Mononuclear cell (primary cell): ENCODE measurements at regions not wholly inside any gene's neighbourhood (a gene's known extent, or its start where the extent isn't known, plus 50 kb on each side); places are given as distances from the start of the nearest gene placed in this dataset.

Experiments used
- H3K27me3 ChIP-seq: 2 replicates; pipeline ENCODE4 v1.6.0; 2011; ENCODE audit warnings: low read length, control low read depth; ENCODE audit not compliant: insufficient read depth
- H3K4me1 ChIP-seq: 2 replicates; pipeline ENCODE4 v1.5.1; 2011; ENCODE audit warnings: mild to moderate bottlenecking, low read length, control low read depth; ENCODE audit not compliant: insufficient read depth
- H3K4me3 ChIP-seq: 2 replicates; pipeline ENCODE4 v1.5.1; 2011; ENCODE audit warnings: mild to moderate bottlenecking, low read length, moderate library complexity
- H3K9me3 ChIP-seq: 2 replicates; pipeline ENCODE4 v1.5.1; 2011; ENCODE audit warnings: low read depth, mild to moderate bottlenecking, control low read depth, low read length

GRCh38 chr3:94299716-94300115, 236.9 kb downstream of the NSUN3 start:
- H3K4me3 ChIP-seq = no peak overlapping the region
- H3K4me1 ChIP-seq = no peaks in the 10 kb centered on the region
- H3K27me3 ChIP-seq = no peaks in the 10 kb centered on the region
- no peaks in the 10 kb centered on the region for H3K9me3 ChIP-seq

- H3K4me3 ChIP-seq = no peak overlapping the region
- no peaks in the 10 kb centered on the region for H3K9me3 ChIP-seq
- H3K27me3 ChIP-seq = no peaks in the 10 kb centered on the region
- H3K4me1 ChIP-seq = no peaks in the 10 kb centered on the region
Measured at GRCh38 chr3:94301366-94301765, 238.5 kb downstream of the NSUN3 start.

- Histone ChIP-seq H3K27me3 (no peaks in the 10 kb centered on the region), H3K4me3 (no peak overlapping the region), H3K9me3 (no peaks in the 10 kb centered on the region), H3K4me1 (no peaks in the 10 kb centered on the region)
Measured at GRCh38 chr3:94303266-94303665, 240.4 kb downstream of the NSUN3 start.

- no peaks in the 10 kb centered on the region for H3K9me3 ChIP-seq
Measured at GRCh38 chr3:94303897-94304296, 241.0 kb downstream of the NSUN3 start.

GRCh38 chr3:94304954-94305353, 242.1 kb downstream of the NSUN3 start:
- Histone ChIP-seq H3K9me3 (no peaks in the 10 kb centered on the region), H3K27me3 (no peaks in the 10 kb centered on the region), H3K4me1 (no peaks in the 10 kb centered on the region), H3K4me3 (no peak overlapping the region)

More at GRCh38 chr3:94303897-94304296, 241.0 kb downstream of the NSUN3 start:
- Histone ChIP-seq H3K27me3 (no peaks in the 10 kb centered on the region), H3K4me3 (no peak overlapping the region), H3K4me1 (no peaks in the 10 kb centered on the region)

- H3K4me3 ChIP-seq = no peak overlapping the region
- no peaks in the 10 kb centered on the region for H3K9me3 ChIP-seq
- H3K4me1 ChIP-seq = no peaks in the 10 kb centered on the region
- no peaks in the 10 kb centered on the region for H3K27me3 ChIP-seq
Measured at GRCh38 chr3:94305835-94306611, 243.2 kb downstream of the NSUN3 start.

- Histone ChIP-seq H3K27me3 (no peaks in the 10 kb centered on the region), H3K4me3 (no peak overlapping the region), H3K4me1 (no peaks in the 10 kb centered on the region), H3K9me3 (no peaks in the 10 kb centered on the region)
Measured at GRCh38 chr3:94307588-94307987, 244.7 kb downstream of the NSUN3 start.

- no peaks in the 10 kb centered on the region for H3K4me1 ChIP-seq
- no peaks in the 10 kb centered on the region for H3K27me3 ChIP-seq
- H3K4me3 ChIP-seq = no peak overlapping the region
- H3K9me3 ChIP-seq = no peaks in the 10 kb centered on the region
Measured at GRCh38 chr3:94308767-94309166, 245.9 kb downstream of the NSUN3 start.

- Histone ChIP-seq H3K4me3 (no peak overlapping the region), H3K27me3 (no peaks in the 10 kb centered on the region), H3K9me3 (no peaks in the 10 kb centered on the region)
Measured at GRCh38 chr3:94310341-94311135, 247.7 kb downstream of the NSUN3 start.

GRCh38 chr3:94311651-94312050, 248.8 kb downstream of the NSUN3 start:
- H3K4me3 ChIP-seq = no peak overlapping the region
- H3K27me3 ChIP-seq = no peaks in the 10 kb centered on the region
- H3K4me1 ChIP-seq = no peaks in the 10 kb centered on the region
- no peaks in the 10 kb centered on the region for H3K9me3 ChIP-seq

More at GRCh38 chr3:94310341-94311135, 247.7 kb downstream of the NSUN3 start:
- H3K4me1 ChIP-seq = no peaks in the 10 kb centered on the region

GRCh38 chr3:94314218-94314883, 251.5 kb downstream of the NSUN3 start:
- H3K27me3 ChIP-seq = no peaks in the 10 kb centered on the region
- no peak overlapping the region for H3K4me3 ChIP-seq
- H3K4me1 ChIP-seq = no peaks in the 10 kb centered on the region
- no peaks in the 10 kb centered on the region for H3K9me3 ChIP-seq

- no peaks in the 10 kb centered on the region for H3K4me1 ChIP-seq
Measured at GRCh38 chr3:94317017-94317416, 254.2 kb downstream of the NSUN3 start.

GRCh38 chr3:94323596-94323995, 260.7 kb downstream of the NSUN3 start:
- Histone ChIP-seq H3K27me3 (no peaks in the 10 kb centered on the region), H3K9me3 (no peaks in the 10 kb centered on the region), H3K4me3 (no peak overlapping the region), H3K4me1 (no peaks in the 10 kb centered on the region)

More at GRCh38 chr3:94317017-94317416, 254.2 kb downstream of the NSUN3 start:
- H3K27me3 ChIP-seq = no peaks in the 10 kb centered on the region
- H3K4me3 ChIP-seq = no peak overlapping the region
- no peaks in the 10 kb centered on the region for H3K9me3 ChIP-seq

- Histone ChIP-seq H3K4me1 (no peaks in the 10 kb centered on the region), H3K9me3 (no peaks in the 10 kb centered on the region), H3K4me3 (no peak overlapping the region), H3K27me3 (no peaks in the 10 kb centered on the region)
Measured at GRCh38 chr3:94331831-94332230, 269.0 kb downstream of the NSUN3 start.
